ENCODE measurements at regions not wholly inside any gene's neighbourhood (a gene's known extent, or its start where the extent isn't known, plus 50 kb on each side); places are given as distances from the start of the nearest gene placed in this dataset.

DNA sequence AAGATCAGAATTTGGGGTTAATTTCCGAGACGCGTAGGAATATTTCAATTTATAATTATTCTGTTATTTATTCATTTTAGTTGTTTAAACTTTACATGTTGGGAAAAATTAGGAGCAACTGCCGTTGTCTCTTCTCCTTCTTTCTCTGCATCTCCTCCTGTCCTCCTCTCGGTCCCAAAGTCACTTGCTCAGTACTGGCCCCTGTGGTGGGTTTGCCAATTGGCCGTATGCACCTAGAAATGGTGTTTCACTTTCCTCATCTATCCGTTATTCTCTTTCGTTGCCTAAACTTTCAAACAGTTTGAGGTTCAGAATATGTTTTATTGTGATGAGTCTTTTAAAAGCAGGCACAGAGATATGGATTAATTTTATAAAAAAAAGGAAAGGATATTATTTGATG is 517.9 kb downstream of the PLCL1 start:
- Histone ChIP-seq H3K4me1 (ENCODE audit: insufficient read depth, low read length) (no peaks in the 10 kb centered on the region), H2AFZ (ENCODE audit: low read length) (no peak overlapping the region), H3K27ac (ENCODE audit: low read length) (no peak overlapping the region), H3K9me3 (ENCODE audit: low read length) (no peaks in the 10 kb centered on the region), H3K9ac (ENCODE audit: low read length) (no peak overlapping the region), H3F3A (ENCODE audit: low read length, unreplicated experiment) (no peaks in the 10 kb centered on the region), H3K4me2 (ENCODE audit: low read length) (no peak overlapping the region), H3K4me3 (ENCODE audit: low read length) (no peak overlapping the region), H4K20me1 (ENCODE audit: low read length) (no peaks in the 10 kb centered on the region), H3K9me2 (replicated peaks; ENCODE audit: low read length) (no peaks in the 10 kb centered on the region), H3K36me3 (ENCODE audit: low read depth, low read length) (no peaks in the 10 kb centered on the region), H3K27me3 (ENCODE audit: low read length) (0 out of 2 replicates have a peak, but pooled peaks cover 5% of the 10 kb centered on the region), H3K79me2 (ENCODE audit: low read length) (no peaks in the 10 kb centered on the region)
- POLR2A ChIA-PET (ENCODE audit: unreplicated experiment) = no interaction called here
- intact Hi-C loops (cut with micrococcal nuclease) = no loop called here
- BruUV-seq (replicated peaks) = no TSS peak
- ATAC-seq (no peak), DNase-seq (no peak)
- CTCF ChIA-PET = no interaction called here
- no peak for TF ChIP-seq EZH2phosphoT487 (IDR thresholded peaks at IDR 0.05; ENCODE audit: borderline replicate concordance, low read length)
- TF ChIP-seq EZH2 (IDR thresholded peaks at IDR 0.05; ENCODE audit: low read length, unreplicated experiment) = no peak
- TF ChIP-seq, protein P1, sequence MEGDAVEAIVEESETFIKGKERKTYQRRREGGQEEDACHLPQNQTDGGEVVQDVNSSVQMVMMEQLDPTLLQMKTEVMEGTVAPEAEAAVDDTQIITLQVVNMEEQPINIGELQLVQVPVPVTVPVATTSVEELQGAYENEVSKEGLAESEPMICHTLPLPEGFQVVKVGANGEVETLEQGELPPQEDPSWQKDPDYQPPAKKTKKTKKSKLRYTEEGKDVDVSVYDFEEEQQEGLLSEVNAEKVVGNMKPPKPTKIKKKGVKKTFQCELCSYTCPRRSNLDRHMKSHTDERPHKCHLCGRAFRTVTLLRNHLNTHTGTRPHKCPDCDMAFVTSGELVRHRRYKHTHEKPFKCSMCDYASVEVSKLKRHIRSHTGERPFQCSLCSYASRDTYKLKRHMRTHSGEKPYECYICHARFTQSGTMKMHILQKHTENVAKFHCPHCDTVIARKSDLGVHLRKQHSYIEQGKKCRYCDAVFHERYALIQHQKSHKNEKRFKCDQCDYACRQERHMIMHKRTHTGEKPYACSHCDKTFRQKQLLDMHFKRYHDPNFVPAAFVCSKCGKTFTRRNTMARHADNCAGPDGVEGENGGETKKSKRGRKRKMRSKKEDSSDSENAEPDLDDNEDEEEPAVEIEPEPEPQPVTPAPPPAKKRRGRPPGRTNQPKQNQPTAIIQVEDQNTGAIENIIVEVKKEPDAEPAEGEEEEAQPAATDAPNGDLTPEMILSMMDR (conservative IDR thresholded peaks at IDR 0.05; ENCODE audit: low read depth, low read length) = peak; percentile 30; the same call in 1 of the 2 replicates

DNA sequence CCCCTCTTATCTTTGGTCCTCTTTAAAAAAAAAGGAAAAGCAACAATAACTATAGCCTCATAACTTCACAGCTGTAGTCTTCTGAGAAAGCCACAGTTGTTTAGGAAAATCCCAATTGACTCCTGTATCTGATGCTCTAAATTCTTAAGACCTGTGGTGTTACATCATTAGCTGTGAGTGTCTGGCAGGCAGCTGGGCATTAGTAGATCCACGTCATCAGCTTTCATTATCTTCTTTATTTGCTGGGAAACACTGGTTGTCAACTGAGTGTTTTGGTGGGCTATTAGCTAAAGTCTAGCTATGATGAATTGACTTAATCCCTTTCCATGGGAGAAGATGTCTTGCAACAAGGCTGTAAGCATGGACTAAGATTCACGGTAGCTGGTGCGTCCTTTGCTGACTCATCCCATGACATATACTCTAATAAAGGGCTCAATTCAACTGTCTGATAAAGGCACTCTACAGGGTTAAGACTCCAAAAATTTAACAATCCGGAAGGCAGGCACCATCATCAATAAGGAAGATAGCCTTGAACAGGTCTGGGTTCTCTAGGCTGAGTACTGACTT is 517.2 kb downstream of the PLCL1 start:
- CTCF ChIA-PET = no interaction called here
- intact Hi-C loops (cut with micrococcal nuclease) = no loop called here
- Histone ChIP-seq H3F3A (ENCODE audit: low read length, unreplicated experiment) (no peaks in the 10 kb centered on the region), H3K4me2 (ENCODE audit: low read length) (no peak overlapping the region), H3K4me3 (ENCODE audit: low read length) (no peak overlapping the region), H3K79me2 (ENCODE audit: low read length) (no peaks in the 10 kb centered on the region), H3K9ac (ENCODE audit: low read length) (no peak overlapping the region), H4K20me1 (ENCODE audit: low read length) (no peaks in the 10 kb centered on the region), H3K27me3 (ENCODE audit: low read length) (peaks cover 9% of the 10 kb centered on the region; the same call in 1 of the 2 replicates), H3K4me1 (ENCODE audit: insufficient read depth, low read length) (no peaks in the 10 kb centered on the region), H2AFZ (ENCODE audit: low read length) (no peak overlapping the region), H3K9me2 (replicated peaks; ENCODE audit: low read length) (no peaks in the 10 kb centered on the region), H3K27ac (ENCODE audit: low read length) (no peak overlapping the region), H3K9me3 (ENCODE audit: low read length) (no peaks in the 10 kb centered on the region), H3K36me3 (ENCODE audit: low read depth, low read length) (no peaks in the 10 kb centered on the region)
- DNase-seq = no peak
- POLR2A ChIA-PET (ENCODE audit: unreplicated experiment) = no interaction called here
- no peak for ATAC-seq
- TF ChIP-seq EZH2 (IDR thresholded peaks at IDR 0.05; ENCODE audit: low read length, unreplicated experiment) (no peak), EZH2phosphoT487 (IDR thresholded peaks at IDR 0.05; ENCODE audit: borderline replicate concordance, low read length) (no peak)
- TF ChIP-seq, protein P1 (conservative IDR thresholded peaks at IDR 0.05; ENCODE audit: low read depth, low read length) = no peak
- no TSS peak for BruUV-seq (replicated peaks)

DNA sequence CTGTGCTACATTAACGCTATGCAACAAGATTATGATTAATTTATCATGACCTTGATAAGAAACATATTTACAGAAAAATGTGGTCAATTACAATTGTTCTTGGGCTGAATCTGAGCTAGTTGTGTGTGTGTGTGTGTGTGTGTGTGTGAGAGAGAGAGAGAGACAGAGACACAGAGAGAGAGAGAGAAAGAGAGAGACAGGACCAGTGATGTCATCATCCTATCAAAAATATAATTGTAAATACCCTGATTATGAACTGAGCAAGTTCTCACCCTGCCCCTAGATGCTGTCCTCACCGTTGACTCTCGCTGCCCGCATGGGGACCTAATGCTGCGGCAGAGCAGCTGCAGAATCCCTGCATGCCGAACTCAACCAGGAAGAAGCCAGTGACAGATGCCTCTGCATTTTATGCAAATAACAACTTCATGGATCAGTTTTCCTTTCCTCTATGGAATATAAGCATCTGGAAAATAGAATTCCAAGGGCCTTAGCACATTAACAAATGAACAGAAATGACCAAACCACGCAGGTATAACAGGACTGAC is 512.5 kb downstream of the PLCL1 start:
- BruUV-seq (replicated peaks) = no TSS peak
- no peaks in the 10 kb centered on the region for H3K79me2 ChIP-seq (ENCODE audit: low read length)
- H3K9me3 ChIP-seq (ENCODE audit: low read length) = no peaks in the 10 kb centered on the region
- no peaks in the 10 kb centered on the region for H4K20me1 ChIP-seq (ENCODE audit: low read length)
- H3F3A ChIP-seq (ENCODE audit: low read length, unreplicated experiment) = no peaks in the 10 kb centered on the region
- no peak overlapping the region for H3K4me3 ChIP-seq (ENCODE audit: low read length)
- H3K27ac ChIP-seq (ENCODE audit: low read length) = no peak overlapping the region
- DNase-seq (no peak), ATAC-seq (no peak)
- H3K27me3 ChIP-seq (ENCODE audit: low read length) = peaks cover 29% of the 10 kb centered on the region
- no peaks in the 10 kb centered on the region for H3K36me3 ChIP-seq (ENCODE audit: low read depth, low read length)
- H3K9ac ChIP-seq (ENCODE audit: low read length) = no peak overlapping the region
- CTCF ChIA-PET = no interaction called here
- TF ChIP-seq, protein P1 (conservative IDR thresholded peaks at IDR 0.05; ENCODE audit: low read depth, low read length) = no peak
- TF ChIP-seq EZH2 (IDR thresholded peaks at IDR 0.05; ENCODE audit: low read length, unreplicated experiment) = no peak
- no peak for TF ChIP-seq EZH2phosphoT487 (IDR thresholded peaks at IDR 0.05; ENCODE audit: borderline replicate concordance, low read length)
- POLR2A ChIA-PET (ENCODE audit: unreplicated experiment) = no interaction called here
- intact Hi-C loops (cut with micrococcal nuclease) = loop anchor here (10.0 kb wide), 1 partner anchor 1278 kb away; no protein-coding TSS in a partner anchor
- H3K4me2 ChIP-seq (ENCODE audit: low read length) = no peak overlapping the region
- H3K9me2 ChIP-seq (replicated peaks; ENCODE audit: low read length) = no peaks in the 10 kb centered on the region
- H3K4me1 ChIP-seq (ENCODE audit: insufficient read depth, low read length) = no peaks in the 10 kb centered on the region
- H2AFZ ChIP-seq (ENCODE audit: low read length) = no peak overlapping the region

Data from PC-3 (cell line).